Ishikawa (cell line): ENCODE measurements at regions not wholly inside any gene's neighbourhood (a gene's known extent, or its start where the extent isn't known, plus 50 kb on each side); places are given as distances from the start of the nearest gene placed in this dataset.

Source experiments
- EP300 ChIP-seq: IDR thresholded peaks from 2 replicates; pipeline ENCODE4 v1.6.1; 2012; ENCODE audit warnings: borderline replicate concordance
- MAX ChIP-seq: IDR thresholded peaks from 2 replicates; pipeline ENCODE4 v1.6.1; 2012
- REST ChIP-seq: IDR thresholded peaks from 2 replicates; pipeline ENCODE4 v1.6.1; 2012; ENCODE audit warnings: low read depth, mild to moderate bottlenecking
- TAF1 ChIP-seq: IDR thresholded peaks from 2 replicates; pipeline ENCODE4 v1.6.1; 2012; ENCODE audit warnings: low read depth, mild to moderate bottlenecking
- TCF12 ChIP-seq: IDR thresholded peaks from 2 replicates; pipeline ENCODE4 v1.6.1; 2012; ENCODE audit warnings: low read depth
- YY1 ChIP-seq: IDR thresholded peaks from 2 replicates; pipeline ENCODE4 v1.6.1; 2012; ENCODE audit warnings: low read depth

- TF ChIP-seq TAF1 (no peak), YY1 (no peak), TCF12 (no peak), REST (no peak), MAX (no peak), EP300 (no peak)
Measured at GRCh38 chr16:26742040-26742439, 324.7 kb upstream of the C16orf82 start.
